Left renal cortex interstitium (tissue), 4 donors: ENCODE measurements at regions not wholly inside any gene's neighbourhood (a gene's known extent, or its start where the extent isn't known, plus 50 kb on each side); places are given as distances from the start of the nearest gene placed in this dataset.
"Not testable (repeated sequence)": the region's sequence is repeated elsewhere in the genome, so short reads cannot be mapped to it uniquely, and the experiment has no call there.

Experiments used
- DNase-seq, 4 donors: peaks; one replicate each; pipeline ENCODE4 v3.0.0-alpha.2; 2013; ENCODE audit warnings: low read depth in 4 of 4, low spot score in 2 of 4, missing footprints in 1 of 4

DNA sequence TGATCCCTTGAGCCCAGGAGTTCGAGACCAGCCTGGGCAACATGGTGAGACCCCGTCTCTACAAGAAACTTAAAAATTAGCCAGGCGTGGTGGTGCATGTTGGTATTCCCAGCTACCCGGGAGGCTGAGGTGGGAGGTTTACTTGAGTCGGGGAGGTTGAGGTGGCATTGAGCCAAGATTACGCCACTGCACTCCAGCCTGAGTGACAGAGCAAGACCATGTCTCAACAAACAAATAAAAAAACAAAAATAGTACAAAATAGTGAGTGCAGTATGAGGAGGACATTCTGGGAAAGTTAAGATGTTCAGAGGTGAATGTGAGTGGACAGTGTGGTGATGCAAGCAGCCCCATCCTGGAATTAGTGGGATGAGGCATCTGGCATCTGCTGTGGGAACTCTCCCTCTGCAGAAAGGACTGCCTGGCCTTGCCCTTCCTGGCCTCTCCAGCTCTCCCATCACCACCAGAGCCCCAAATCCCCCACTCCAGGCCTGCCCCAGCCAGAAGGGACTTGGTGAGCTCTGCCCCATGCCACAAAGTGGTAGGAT is 96.6 kb upstream of the PARD3 start:
- DNase-seq, result no peak

DNA sequence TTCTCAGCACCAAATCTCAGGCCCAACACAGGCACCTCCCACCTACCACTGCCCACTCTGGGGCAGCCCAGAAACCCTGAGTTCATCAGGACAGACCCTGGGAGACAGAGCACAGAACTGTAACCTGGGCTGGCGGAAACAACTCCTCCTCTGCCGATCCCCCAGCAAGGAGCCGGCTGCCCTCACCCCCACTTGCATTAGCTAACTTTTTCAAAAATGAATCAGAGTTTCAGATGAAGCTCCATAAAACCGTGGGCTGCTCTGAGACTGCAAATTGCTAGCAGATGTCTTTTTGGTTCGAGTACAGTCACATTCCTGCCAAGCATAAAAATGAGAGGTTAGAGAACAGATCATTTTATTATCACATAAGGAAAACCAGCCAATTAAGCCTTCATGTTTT is 93.4 kb upstream of the PARD3 start:
- no peak for DNase-seq

DNA sequence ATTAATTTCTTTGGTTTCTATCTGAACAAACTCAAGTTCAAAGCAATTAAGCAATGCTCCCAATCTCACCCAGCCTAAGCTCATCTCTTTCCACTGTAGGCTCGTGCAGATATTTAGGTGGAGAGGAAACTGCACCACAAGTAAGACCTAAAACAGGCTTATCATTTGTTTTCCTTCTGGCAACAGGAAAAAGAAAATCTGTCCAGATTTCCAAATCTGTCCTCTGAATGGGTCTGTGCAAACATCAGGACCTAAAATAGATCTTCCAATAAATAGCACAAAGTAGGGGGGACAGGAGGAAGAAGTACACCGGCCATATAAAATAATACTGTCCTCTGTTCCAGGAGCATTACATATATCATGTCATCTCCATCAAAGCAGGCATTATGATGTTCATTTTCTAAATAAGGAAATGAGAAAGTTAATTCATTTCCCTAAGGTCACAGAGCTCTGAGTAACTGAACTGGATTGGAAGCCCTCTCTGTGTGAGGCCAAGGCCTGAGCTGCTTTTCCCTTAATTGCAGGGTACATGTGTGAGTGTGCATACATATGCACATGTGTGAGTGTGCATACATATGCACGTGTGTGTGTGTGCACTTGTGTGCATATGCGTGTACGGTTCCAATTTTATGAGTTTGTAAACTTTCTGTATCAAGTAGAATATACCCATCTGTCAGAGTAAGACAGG is 92.8 kb upstream of the PARD3 start:
- DNase-seq, result no peak

DNA sequence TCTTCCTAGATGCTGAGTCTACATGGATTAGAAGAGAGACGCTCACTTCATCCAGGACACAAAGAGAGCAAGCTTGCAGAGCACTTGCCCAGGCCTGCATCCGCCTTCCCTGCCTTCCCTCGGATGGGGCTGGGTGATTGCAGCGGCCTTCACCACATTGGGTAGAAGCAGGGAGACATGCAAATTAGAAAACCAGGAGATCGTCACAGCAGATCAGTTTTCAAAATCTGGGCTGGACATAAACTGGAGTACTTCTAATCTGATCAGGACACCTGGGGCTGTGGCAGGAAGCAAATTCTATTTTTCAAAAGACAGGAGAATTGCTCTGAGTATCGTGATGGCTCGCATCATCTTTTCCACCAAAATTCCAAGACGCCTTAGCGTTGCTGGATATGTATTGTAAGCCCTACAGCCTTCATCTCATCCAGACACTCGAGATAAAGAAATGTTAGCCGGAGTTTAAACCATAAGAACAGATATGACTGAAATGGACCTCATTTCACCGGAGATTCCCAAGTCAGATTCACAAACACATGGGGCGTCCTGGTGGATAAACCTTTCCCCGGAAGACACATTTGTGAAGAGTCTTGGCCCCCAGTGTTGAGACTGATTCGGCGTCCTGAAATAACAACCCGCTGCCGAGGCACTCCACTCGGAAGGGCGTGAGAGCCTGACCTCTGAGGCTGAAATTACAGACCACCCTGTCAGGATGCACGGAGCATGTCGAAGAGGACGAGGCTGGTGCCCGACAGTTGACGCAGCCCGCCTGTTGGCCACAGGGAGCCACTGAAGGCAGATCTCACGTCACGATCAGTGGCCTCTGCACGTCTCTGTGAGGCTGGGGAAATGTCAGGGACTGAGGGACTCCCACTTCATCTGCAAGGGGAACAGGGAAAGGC is 91.2 kb upstream of the PARD3 start:
- peak; percentile 60 to 81 (median 72) for DNase-seq

DNA sequence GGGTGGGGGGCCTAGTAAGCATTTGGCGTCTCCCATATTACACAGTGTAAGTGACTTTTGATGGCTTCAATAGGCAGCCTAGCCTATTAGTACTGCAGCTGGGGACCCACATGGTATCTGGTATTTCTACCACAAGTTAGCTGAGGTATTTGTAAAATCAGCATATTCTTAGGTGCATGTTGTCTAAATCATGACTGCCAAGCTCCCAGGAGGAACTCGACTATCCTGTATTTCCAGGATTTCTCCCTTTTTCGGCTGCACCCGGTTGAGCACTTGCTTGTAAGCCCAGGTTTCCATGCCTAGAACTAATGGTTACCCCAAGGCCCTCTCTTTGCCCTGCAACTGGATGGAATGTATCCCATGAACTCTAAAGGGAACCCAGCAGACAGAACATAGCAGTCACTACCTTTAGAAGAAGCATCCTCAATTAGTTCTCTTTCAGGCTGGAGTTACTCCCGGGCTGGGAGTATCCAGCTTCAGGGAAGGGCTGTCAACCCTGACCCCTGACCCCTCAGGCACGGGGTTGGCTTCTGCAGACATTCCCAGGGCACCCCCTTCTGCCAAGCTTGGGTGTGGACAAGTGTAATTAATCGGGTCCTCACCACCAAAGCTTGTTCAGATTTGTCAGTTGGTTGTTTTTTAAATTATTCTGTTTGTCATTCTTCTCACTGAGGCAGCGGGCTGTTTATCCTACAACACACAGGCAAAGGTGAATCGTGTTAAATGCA is 90.3 kb upstream of the PARD3 start:
- DNase-seq, result no peak

DNA sequence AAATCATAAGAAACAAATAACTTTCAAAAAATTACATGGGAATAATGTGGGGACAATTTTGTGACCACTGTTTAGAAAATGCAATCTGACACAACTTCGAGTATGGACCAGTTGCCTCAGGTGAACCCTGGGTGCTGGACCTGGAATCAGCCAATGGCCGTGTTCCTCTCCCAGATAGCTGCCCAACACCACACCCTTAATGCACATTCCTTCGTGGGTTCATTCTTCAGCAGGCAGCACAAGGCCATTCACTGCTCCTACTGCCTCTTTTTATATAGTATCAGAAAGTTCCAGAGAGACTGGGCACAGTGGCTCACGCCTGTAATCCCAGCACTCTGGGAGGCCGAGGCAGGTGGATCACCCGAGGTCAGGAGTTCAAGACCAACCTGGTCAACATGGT is 89.1 kb upstream of the PARD3 start:
- no peak for DNase-seq

DNA sequence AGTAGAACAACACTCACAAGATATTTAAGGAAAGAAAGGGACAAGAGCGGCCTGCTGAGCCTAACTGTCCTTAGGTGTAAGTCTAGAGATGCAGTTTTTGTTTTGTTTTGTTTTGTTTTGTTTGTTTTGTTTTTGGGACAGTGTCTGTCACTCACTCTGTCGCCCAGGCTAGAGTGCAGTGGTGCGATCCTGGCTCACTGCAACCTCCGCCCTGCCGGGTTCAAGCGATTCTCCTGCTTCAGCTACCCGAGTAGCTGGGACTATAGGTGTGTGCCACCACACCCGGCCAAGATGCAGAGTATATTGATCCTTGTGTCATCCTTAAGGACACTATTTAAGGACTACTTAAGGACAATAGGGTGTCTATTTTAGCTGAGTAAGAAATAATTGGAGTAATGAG is 84.1 kb upstream of the PARD3 start:
- no peak for DNase-seq

DNA sequence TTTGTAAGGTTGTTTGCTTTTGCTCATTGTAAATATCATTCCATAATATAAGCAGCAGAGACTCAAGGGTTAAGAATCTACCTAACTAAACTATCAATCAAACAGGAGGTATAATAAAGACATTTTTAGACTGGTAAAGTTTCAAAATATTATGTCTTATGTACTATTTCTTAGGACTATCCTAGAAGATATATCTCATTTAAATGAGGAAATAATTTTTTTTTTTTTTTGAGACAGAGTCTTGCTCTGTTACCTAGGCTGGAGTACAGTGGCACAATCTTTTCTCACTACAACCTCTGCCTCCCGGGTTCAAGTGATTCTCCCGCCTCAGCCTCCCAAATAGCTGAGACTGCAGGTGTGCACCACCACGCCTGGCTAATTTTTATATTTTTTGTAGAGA is 80.9 kb upstream of the PARD3 start:
- no peak for DNase-seq

DNA sequence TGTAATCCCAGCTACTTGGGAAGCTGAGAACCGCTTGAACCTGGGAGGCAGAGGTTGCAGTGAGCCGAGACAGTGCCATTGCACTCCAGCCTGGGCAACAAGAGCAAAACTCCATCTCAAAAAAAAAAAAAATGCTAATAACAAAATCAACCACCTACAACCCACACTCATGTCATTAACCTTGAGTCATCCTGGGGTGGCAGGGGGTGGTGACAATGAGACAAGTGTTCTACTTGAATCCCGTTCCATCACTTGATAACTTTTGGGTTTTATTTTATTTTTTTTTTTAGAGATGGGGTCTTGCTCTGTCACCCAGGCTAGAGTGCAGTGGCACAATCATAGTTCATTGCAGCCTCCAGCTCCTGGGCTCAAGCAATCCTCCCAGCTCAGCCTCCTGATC is 80.0 kb upstream of the PARD3 start:
- DNase-seq, result not testable (repeated sequence)

DNA sequence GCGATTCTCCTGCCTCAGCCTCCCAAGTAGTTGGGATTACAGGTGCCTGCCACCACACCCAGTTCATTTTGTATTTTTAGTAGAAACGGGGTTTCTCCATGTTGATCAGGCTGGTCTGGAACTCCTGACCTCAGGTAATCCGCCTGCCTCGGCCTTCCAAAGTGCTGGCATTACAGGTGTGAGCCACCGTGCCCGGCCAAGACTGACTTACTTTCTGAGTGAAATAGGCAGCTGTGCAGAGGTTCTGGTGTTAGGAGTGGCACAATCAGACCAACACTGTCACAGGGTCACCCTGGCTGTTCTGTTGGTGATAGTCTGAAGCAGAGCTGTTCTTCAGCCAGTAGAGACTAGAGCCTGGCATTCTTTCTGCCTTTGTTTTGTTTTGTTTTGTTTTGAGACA is 77.4 kb upstream of the PARD3 start:
- not testable (repeated sequence) for DNase-seq

DNA sequence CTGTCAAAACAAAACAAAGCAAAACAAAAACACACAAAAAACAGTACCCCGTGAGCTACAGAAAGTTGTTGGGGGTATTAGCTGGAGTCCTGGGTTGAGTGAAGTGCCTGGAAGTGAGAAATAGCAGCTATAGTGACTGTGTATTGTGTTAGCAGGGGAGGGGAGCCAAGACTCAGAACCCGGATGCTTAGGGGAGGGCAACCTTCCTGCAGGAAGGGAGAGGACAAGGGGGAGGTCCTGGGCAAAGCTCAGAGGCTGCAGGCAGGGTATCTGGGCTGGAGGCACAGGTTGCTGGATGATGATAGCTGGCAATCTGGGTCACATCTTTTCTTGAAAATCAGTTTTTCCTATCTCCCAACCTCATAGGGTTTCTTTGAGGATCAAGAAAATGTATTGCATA is 75.8 kb upstream of the PARD3 start:
- DNase-seq, result no peak

DNA sequence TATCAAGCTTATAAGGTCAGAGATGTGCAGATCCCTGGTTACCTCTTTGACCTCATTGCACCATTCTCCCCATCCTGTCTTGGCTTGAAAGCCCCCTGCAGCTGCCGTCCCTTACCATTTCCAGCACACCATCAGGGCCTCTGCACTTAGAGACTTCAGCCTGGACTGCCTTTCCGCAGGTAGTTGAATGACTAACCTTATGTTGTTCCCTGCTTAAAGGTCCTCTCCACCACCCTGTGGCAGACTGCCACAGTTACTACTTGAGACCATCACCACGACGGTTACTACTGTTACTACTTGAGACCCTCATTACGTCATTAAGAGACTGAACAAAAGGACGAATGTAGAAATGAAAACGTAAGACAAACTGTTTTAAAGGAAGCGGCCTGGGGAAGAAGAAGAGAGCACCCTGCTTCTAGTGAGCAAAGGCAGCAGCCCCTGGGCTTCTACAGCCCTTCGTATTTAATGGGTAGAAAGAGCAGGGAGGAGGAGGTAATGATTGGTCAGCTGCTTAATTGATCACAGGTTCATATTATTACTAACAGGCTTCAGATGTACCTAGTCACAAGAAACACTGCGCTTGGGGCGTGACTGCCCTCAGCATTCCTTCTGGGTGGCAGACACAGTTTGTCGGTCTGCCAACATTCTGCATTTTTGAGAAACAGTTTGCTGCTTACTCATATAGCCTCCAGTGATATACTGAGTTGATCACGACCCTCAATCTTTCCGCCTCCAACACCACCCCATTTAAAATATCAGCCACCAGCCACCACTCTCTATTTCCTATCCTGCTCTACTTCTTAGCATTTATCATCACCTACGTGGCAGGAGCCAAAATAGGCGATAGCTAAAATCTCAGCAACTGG is 74.1 kb upstream of the PARD3 start:
- DNase-seq, result no peak

DNA sequence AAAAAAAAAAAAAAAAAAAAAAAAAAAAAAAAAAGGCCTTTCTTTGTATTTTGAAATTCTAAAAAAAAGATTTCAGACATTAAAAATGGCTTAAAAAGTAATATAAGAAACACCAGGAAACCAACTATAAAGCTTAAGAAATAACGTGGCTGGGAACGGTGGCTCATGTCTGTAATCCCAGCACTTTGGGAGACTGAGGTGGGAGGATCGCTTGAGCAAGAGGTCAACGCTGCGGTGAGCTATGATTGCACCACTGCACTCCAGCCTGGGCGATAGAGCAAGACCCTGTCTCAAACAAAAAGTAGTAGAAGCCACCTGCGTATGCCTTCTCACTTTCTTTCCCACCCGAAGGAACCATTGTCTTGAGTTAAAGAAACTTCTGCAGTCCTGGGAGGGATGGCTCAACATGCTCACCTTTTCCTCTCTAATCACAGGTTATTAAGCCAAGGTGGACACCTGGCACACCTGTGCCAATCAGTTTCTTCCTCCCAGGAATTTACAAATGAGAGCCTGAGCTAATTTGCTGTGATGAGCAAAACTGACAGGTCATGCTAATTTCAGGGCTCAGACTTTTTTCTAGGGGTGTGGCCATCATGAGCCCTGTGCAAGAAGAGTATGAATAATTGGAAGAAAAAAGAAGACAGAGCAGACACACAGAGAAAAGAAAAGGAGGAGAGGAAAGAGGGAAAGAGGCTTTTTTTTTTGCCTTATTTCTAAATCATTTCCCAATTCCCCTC is 72.0 kb upstream of the PARD3 start:
- DNase-seq, result no peak

DNA sequence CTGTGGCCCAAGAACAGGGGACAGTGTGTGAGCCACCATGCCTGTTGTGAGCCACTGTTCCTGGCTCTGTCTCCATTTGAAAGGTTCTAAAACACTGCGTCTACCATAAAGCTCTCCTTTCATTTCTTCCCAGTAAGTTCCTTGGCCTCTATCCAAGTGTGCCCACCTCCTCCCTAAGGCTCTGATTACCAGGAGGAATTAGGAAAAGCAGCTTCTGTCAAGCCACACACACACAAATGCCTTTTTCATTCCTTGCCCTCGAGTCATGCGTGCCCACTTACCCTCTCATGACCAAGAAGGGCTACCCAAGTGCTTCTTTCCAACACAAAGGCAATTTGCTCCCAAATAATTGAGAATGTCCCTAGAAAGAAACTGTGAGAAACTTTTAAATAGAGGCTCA is 70.8 kb upstream of the PARD3 start:
- DNase-seq, result no peak

DNA sequence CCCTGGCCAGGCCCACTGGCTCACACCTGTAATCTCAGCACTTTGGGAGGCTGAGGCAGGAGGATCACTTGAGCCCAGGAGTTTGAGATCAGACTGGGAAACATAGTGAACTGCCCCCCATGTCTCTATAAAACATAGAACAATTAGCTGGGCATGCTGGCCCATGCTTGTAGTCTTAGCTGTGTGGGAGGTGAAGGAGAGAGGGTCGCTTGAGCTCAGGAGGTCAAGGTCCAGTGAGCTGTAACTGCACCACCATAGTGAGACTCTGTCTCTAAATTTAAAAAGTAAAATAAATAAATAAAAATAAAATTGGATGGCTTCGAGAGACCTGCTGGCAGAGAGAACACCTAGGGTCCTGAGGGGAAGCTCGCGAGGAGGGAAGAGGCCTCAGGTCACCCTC is 69.9 kb upstream of the PARD3 start:
- no peak for DNase-seq

DNA sequence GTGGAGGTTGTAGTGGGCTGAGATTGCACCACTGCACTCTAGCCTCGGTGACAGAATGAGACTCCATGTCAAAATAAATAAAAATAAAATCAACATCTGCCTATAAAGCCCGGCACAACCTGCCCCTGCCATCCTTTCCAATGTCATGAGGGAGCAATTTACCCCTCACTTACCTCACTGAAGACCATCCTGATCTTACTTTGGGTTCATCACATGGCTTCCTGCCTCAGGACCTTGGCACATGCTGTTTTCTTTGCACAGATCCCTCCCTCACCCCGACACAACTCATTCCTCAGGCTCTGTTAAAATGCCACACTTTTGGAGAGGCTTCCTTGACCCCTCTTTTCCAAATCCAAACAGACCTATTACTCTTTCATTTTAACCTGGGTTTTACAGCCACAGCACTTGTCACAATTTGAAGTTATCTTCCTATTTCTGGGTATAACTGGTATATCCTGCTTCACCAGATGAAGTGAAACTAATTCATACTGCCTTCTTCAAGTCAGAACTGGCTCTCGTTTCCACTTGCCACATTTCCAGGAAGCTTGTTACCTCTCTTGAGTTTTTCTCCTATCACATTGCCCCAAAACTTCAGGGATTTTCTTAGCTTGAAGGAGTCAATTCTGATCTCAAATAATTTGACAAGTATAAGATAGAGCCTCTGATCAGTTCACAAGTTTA is 69.3 kb upstream of the PARD3 start:
- no peak for DNase-seq

DNA sequence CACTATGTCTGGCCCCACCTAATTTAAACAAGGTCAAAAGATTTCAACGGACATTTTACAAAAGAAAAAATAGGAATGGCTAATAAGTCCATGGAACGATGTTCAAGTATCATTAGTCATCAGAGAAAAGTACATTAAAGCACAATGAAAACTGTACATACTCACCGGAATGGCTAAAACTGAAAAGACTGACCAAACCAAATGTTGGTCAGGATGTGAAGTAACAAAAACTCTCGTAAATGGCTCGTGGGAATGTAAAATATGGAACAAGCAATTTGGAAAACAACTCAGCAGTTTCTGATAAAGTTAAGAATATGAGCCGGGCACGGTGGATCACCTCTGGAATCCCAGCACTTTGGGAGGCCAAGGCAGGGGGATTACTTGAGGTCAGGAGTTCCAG is 65.7 kb upstream of the PARD3 start:
- no peak for DNase-seq

DNA sequence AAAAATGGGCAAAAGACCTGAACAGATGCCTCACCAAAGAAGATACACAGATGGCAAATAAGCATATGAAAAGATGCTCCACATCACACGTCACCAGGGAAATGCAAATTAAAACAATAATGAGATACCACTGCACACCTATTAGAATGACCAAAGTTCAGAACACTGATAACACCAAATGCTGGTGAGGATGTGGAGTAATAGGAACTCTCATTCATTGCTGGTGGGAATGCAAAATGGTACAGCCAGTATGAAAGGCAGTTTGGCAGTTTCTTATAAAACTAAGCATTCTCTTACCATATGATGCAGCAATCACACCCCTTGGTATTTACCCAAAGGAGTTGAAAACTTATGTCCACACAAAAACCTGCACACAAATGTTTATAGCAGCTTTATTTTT is 63.6 kb upstream of the PARD3 start:
- not testable (repeated sequence) for DNase-seq

DNA sequence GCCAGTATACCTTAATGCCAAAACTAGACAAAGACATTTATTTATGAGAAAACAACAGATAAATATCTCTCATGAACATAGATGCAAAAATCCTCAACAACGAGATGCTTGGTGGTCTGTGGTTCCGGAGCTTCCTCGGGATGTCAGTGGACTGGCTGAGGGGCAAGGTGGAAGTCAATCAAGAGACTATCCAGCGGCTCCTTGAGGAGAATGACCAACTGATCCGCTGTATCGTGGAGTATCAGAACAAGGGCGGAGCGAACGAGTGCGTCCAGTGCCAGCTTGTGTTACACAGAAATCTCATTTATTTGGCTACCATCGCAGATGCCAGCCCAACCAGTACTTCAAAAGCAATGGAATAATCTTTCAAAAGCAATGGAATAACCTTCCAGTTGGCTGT is 60.0 kb upstream of the PARD3 start:
- no peak for DNase-seq
